ENCODE measurements at regions not wholly inside any gene's neighbourhood (a gene's known extent, or its start where the extent isn't known, plus 50 kb on each side); places are given as distances from the start of the nearest gene placed in this dataset.

DNA sequence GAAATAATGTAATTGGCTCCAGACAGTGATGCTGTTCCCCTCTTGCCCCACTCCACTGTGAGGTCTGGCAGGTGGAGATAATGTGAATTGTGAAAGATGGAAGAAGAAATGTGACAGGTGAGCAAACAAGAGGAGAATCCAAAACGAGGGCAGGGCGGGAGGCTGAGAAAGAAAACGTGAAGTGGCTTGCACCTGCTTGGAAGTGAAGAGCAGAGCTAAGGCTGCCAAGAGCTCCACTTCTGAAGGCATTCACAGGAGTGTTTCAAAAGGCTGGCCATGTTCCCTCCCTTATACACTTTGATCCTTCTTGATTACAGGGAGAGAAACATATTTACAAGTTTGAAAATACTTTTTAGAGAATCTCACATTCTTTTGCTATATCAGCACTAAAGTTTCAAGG, 359.4 kb downstream of the EPHA7 start:
- WGBS (ENCODE audit: missing lambda C conversion rate): 0% methylated on average over 3 of the region's 3 CpGs
- Histone ChIP-seq H3K4me2 (no peak overlapping the region), H3K27ac (no peak overlapping the region), H3K9me3 (no peaks in the 10 kb centered on the region), H3K4me3 (no peak overlapping the region), H3K4me1 (no peaks in the 10 kb centered on the region)
- ATAC-seq (no peak), FAIRE-seq (no peak), DNase-seq (ENCODE audit: low read depth in 1 of 2, low spot score in 1 of 2) (no peak)
- ChIA-PET POLR2A (no interaction called here), CTCF (no interaction called here)
- TF ChIP-seq PBX3 (IDR thresholded peaks at IDR 0.05) (no peak), BCL3 (IDR thresholded peaks at IDR 0.05) (no peak), NFE2L2 (conservative IDR thresholded peaks at IDR 0.05; ENCODE audit: low read length) (no peak), CHD2 (IDR thresholded peaks at IDR 0.05; ENCODE audit: low read length, partially characterized antibody) (no peak), POLR2A (IDR thresholded peaks at IDR 0.05; ENCODE audit: low read length) (no peak), TFCP2L1 (CRISPR knock-in tag; IDR thresholded peaks at IDR 0.05) (no peak), CHD4 (IDR thresholded peaks at IDR 0.05; ENCODE audit: borderline replicate concordance) (no peak), REST (IDR thresholded peaks at IDR 0.05) (no peak), CBX2 (IDR thresholded peaks at IDR 0.05; ENCODE audit: borderline replicate concordance, low read depth) (no peak), MAX (IDR thresholded peaks at IDR 0.05) (no peak), NPAS2 (CRISPR knock-in tag; IDR thresholded peaks at IDR 0.05; ENCODE audit: borderline replicate concordance) (no peak), ESRRA (IDR thresholded peaks at IDR 0.05; ENCODE audit: borderline replicate concordance, low read length) (no peak), HES2 (IDR thresholded peaks at IDR 0.05) (no peak), JUN (IDR thresholded peaks at IDR 0.05) (no peak), SMC3 (IDR thresholded peaks at IDR 0.05) (no peak)
- TF ChIP-seq, protein P1, sequence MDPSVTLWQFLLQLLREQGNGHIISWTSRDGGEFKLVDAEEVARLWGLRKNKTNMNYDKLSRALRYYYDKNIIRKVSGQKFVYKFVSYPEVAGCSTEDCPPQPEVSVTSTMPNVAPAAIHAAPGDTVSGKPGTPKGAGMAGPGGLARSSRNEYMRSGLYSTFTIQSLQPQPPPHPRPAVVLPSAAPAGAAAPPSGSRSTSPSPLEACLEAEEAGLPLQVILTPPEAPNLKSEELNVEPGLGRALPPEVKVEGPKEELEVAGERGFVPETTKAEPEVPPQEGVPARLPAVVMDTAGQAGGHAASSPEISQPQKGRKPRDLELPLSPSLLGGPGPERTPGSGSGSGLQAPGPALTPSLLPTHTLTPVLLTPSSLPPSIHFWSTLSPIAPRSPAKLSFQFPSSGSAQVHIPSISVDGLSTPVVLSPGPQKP (IDR thresholded peaks at IDR 0.05; ENCODE audit: low read depth, low read length): no peak
- TF ChIP-seq, protein P2, sequence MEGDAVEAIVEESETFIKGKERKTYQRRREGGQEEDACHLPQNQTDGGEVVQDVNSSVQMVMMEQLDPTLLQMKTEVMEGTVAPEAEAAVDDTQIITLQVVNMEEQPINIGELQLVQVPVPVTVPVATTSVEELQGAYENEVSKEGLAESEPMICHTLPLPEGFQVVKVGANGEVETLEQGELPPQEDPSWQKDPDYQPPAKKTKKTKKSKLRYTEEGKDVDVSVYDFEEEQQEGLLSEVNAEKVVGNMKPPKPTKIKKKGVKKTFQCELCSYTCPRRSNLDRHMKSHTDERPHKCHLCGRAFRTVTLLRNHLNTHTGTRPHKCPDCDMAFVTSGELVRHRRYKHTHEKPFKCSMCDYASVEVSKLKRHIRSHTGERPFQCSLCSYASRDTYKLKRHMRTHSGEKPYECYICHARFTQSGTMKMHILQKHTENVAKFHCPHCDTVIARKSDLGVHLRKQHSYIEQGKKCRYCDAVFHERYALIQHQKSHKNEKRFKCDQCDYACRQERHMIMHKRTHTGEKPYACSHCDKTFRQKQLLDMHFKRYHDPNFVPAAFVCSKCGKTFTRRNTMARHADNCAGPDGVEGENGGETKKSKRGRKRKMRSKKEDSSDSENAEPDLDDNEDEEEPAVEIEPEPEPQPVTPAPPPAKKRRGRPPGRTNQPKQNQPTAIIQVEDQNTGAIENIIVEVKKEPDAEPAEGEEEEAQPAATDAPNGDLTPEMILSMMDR (IDR thresholded peaks at IDR 0.05): no peak

DNA sequence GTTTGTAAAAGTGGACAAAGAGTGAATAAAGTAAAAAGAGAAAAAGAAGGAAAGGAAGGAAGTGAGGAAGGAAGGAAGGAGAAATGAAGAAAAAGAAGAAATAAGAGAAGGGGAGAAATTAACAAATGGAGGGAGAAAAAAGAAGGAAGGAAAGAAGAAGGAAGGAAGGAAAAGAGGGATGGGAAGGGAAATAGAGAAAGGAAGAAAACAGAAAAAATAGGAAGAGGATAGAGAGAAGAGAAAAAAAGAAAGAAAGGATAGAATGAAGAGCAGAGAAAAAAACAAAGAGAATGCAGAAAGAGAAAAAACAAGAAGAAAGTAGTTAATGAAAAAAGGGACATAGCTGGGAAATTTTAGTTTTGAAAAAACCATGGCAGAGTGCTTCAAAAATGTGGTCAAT, 361.8 kb downstream of the EPHA7 start:
- no peak for TF ChIP-seq EHMT2 (IDR thresholded peaks at IDR 0.05; ENCODE audit: low read depth)
- no peak for TF ChIP-seq CBX2 (IDR thresholded peaks at IDR 0.05; ENCODE audit: borderline replicate concordance, low read depth)
- no peak for TF ChIP-seq TFCP2L1 (CRISPR knock-in tag; IDR thresholded peaks at IDR 0.05)
- TF ChIP-seq HDAC2 (IDR thresholded peaks at IDR 0.05): no peak
- no peak for TF ChIP-seq RFX5 (IDR thresholded peaks at IDR 0.05)

More for the DNA sequence above, 361.8 kb downstream of the EPHA7 start:
- Histone ChIP-seq H3K4me1 (no peaks in the 10 kb centered on the region), H3K4me3 (no peak overlapping the region), H3K4me2 (no peak overlapping the region), H3K27ac (no peak overlapping the region), H3K9me3 (no peaks in the 10 kb centered on the region)
- ChIA-PET CTCF (no interaction called here), POLR2A (no interaction called here)
- DNase-seq (ENCODE audit: low read depth in 1 of 2, low spot score in 1 of 2): no peak
- no peak for ATAC-seq
- no peak for FAIRE-seq
